IMR-90 (cell line): ENCODE measurements at regions not wholly inside any gene's neighbourhood (a gene's known extent, or its start where the extent isn't known, plus 50 kb on each side); places are given as distances from the start of the nearest gene placed in this dataset.

Experiments used
- FOS ChIP-seq: fragments of 150-350 bp; IDR thresholded peaks from 2 replicates; pipeline ENCODE4 v1.6.1; 2016; ENCODE audit warnings: low read depth, low read length
- POLR2A ChIP-seq: IDR thresholded peaks from 2 replicates; pipeline ENCODE4 v1.6.1; 2012; ENCODE audit warnings: mild to moderate bottlenecking, low read depth, low read length
- RAD21 ChIP-seq: IDR thresholded peaks from 2 replicates; pipeline ENCODE4 v1.6.1; 2012; ENCODE audit warnings: low read length, improper control_type of control experiment
- SMC3 ChIP-seq: fragments of 150-350 bp; IDR thresholded peaks from 2 replicates; pipeline ENCODE4 v1.6.1; 2016; ENCODE audit warnings: low read depth, mild to moderate bottlenecking, antibody characterized with exemption, low read length, moderate library complexity
- TF ChIP-seq, protein P1 (sequence below): fragments of 150-350 bp; IDR thresholded peaks from 2 replicates; pipeline ENCODE4 v1.6.1; 2017; ENCODE audit warnings: mild to moderate bottlenecking, antibody characterized with exemption, low read length, low read depth
- TF ChIP-seq, protein P2 (sequence below): conservative IDR thresholded peaks from 2 replicates; pipeline ENCODE4 v1.5.1; 2012; ENCODE audit warnings: mild to moderate bottlenecking, low read depth, low read length, improper control_type of control experiment

DNA sequence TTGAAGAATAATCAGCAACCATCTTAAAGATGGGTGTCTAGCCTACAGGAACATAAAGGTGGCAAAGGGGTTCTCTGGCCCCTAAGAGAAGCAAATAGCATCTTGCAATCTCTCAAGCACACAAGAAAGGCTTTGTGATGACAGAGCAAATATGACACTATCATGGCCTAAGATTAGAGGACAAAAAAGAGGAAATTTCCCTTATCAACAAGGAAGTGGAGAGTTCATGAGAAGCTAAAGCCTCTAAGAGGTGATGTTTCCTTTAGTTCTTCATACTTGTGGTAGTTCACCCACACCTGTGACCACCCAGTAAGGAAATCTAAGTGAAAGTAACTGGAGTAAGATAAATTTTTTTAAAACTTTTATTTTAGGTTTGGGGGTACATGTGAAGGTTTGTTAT is 88.4 kb downstream of the OLIG3 start:
- TF ChIP-seq, protein P1, sequence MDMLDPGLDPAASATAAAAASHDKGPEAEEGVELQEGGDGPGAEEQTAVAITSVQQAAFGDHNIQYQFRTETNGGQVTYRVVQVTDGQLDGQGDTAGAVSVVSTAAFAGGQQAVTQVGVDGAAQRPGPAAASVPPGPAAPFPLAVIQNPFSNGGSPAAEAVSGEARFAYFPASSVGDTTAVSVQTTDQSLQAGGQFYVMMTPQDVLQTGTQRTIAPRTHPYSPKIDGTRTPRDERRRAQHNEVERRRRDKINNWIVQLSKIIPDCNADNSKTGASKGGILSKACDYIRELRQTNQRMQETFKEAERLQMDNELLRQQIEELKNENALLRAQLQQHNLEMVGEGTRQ: no peak
- TF ChIP-seq, protein P2, sequence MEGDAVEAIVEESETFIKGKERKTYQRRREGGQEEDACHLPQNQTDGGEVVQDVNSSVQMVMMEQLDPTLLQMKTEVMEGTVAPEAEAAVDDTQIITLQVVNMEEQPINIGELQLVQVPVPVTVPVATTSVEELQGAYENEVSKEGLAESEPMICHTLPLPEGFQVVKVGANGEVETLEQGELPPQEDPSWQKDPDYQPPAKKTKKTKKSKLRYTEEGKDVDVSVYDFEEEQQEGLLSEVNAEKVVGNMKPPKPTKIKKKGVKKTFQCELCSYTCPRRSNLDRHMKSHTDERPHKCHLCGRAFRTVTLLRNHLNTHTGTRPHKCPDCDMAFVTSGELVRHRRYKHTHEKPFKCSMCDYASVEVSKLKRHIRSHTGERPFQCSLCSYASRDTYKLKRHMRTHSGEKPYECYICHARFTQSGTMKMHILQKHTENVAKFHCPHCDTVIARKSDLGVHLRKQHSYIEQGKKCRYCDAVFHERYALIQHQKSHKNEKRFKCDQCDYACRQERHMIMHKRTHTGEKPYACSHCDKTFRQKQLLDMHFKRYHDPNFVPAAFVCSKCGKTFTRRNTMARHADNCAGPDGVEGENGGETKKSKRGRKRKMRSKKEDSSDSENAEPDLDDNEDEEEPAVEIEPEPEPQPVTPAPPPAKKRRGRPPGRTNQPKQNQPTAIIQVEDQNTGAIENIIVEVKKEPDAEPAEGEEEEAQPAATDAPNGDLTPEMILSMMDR: no peak
- no peak for TF ChIP-seq FOS
- TF ChIP-seq POLR2A: no peak
- no peak for TF ChIP-seq RAD21
- TF ChIP-seq SMC3: no peak
